K562 (cell line): ENCODE measurements at regions not wholly inside any gene's neighbourhood (a gene's known extent, or its start where the extent isn't known, plus 50 kb on each side); places are given as distances from the start of the nearest gene placed in this dataset.

ENCODE experiments used
- ATF3 ChIP-seq, 2 experiments: fragments of 450-650 bp in 1 of 2; sonication (generic) in 1 of 2; formaldehyde crosslinking in 1 of 2; IDR thresholded peaks in 1 of 2; conservative IDR thresholded peaks in 1 of 2; 2 replicates each; pipeline versions ENCODE4 v1.6.1 to v1.8.1; 2016 to 2023; ENCODE audit warnings: mild to moderate bottlenecking in 2 of 2, moderate library complexity in 2 of 2, inconsistent platforms in 1 of 2, missing genetic modification reagents in 1 of 2
- C11orf30 ChIP-seq: fragments of 450-650 bp; IDR thresholded peaks from 2 replicates; pipeline ENCODE4 v1.6.1; 2016; ENCODE audit warnings: low read depth, mild to moderate bottlenecking
- CBFA2T2 ChIP-seq: fragments of 450-650 bp; conservative IDR thresholded peaks from 2 replicates; pipeline ENCODE4 v1.6.1; 2017; ENCODE audit warnings: mild to moderate bottlenecking
- CXXC5 ChIP-seq: fragments of 250-450 bp; sonication (Bioruptor Pico); IDR thresholded peaks from 2 replicates; pipeline ENCODE4 v1.8.0; 2022; ENCODE audit warnings: inconsistent platforms, mild to moderate bottlenecking, moderate library complexity
- DPF2 ChIP-seq: fragments of 450-650 bp; IDR thresholded peaks from 2 replicates; pipeline ENCODE4 v1.6.1; 2016
- EP300 ChIP-seq: IDR thresholded peaks from 2 replicates; pipeline ENCODE4 v1.6.1; 2012; ENCODE audit warnings: low read length, improper control_type of control experiment
- ETV1 ChIP-seq: fragments of 450-650 bp; conservative IDR thresholded peaks from 2 replicates; pipeline ENCODE4 v1.6.1; 2016; ENCODE audit warnings: missing genetic modification characterization, control low read depth, low read depth, missing compliant biosample characterization
- FOXJ2 ChIP-seq: fragments of 200-800 bp; sonication (Bioruptor generic); IDR thresholded peaks from 2 replicates; pipeline ENCODE4 v1.6.1; 2016; ENCODE audit warnings: missing genetic modification characterization, missing compliant biosample characterization
- FOXM1 ChIP-seq, 2 experiments: fragments of 450-650 bp in 1 of 2; sonication (generic) in 1 of 2; formaldehyde crosslinking in 1 of 2; IDR thresholded peaks; 2 replicates each; pipeline versions ENCODE4 v1.6.1 to v1.9.0; 2017 to 2022; ENCODE audit warnings: low read depth in 2 of 2, mild to moderate bottlenecking in 2 of 2, missing genetic modification reagents in 1 of 2, moderate library complexity in 1 of 2
- GATAD2A ChIP-seq: fragments of 450-650 bp; IDR thresholded peaks from 2 replicates; pipeline ENCODE4 v1.6.1; 2017
- JUND ChIP-seq, 2 experiments: IDR thresholded peaks; 2 replicates in 1 of 2; 3 replicates in 1 of 2; pipeline ENCODE4 v1.6.1; 2011; ENCODE audit warnings: borderline replicate concordance in 2 of 2, low read depth in 2 of 2, low read length in 2 of 2, improper control_type of control experiment in 1 of 2, missing biosample characterization in 1 of 2, missing genetic modification characterization in 1 of 2, missing genetic modification reagents in 1 of 2
- MTA3 ChIP-seq: fragments of 450-650 bp; formaldehyde crosslinking; IDR thresholded peaks from 2 replicates; pipeline ENCODE4 v1.6.1; 2017; ENCODE audit warnings: mild to moderate bottlenecking, borderline replicate concordance
- NFE2 ChIP-seq: IDR thresholded peaks from 2 replicates; pipeline ENCODE4 v1.6.1; 2014; ENCODE audit warnings: antibody characterized with exemption, low read depth
- NR2C1 ChIP-seq, 2 experiments: fragments of 450-650 bp; IDR thresholded peaks; 2 replicates each; pipeline ENCODE4 v1.6.1; 2017; ENCODE audit warnings: mild to moderate bottlenecking in 2 of 2, antibody characterized with exemption in 1 of 2, inconsistent platforms in 1 of 2, missing compliant biosample characterization in 1 of 2, missing genetic modification characterization in 1 of 2
- SMARCA4 ChIP-seq: fragments of 450-650 bp; IDR thresholded peaks from 2 replicates; pipeline ENCODE4 v1.6.1; 2016
- SMARCC2 ChIP-seq: fragments of 450-650 bp; IDR thresholded peaks from 2 replicates; pipeline ENCODE4 v1.6.1; 2017; ENCODE audit warnings: antibody characterized with exemption, moderate library complexity, mild to moderate bottlenecking, low read depth
- SREBF1 ChIP-seq: fragments of 150-350 bp; IDR thresholded peaks from 2 replicates; pipeline ENCODE4 v1.6.1; 2014; ENCODE audit warnings: antibody characterized with exemption, low read depth, low read length, borderline replicate concordance
- ZNF316 ChIP-seq: fragments of 450-650 bp; IDR thresholded peaks from 2 replicates; pipeline ENCODE4 v1.6.1; 2016
- ZNF592 ChIP-seq: fragments of 450-650 bp; IDR thresholded peaks from 2 replicates; pipeline ENCODE4 v1.6.1; 2017; ENCODE audit warnings: antibody characterized with exemption, mild to moderate bottlenecking
- ZNF644 ChIP-seq: fragments of 200-800 bp; sonication (Bioruptor generic); IDR thresholded peaks from 2 replicates; pipeline ENCODE4 v1.6.1; 2016; ENCODE audit warnings: low read depth, missing genetic modification characterization, missing compliant biosample characterization
- TF ChIP-seq, protein P1 (sequence below): fragments of 450-650 bp; IDR thresholded peaks from 2 replicates; pipeline ENCODE4 v1.6.1; 2016

GRCh38 chr3:72018343-72018984 lies 233.5 kb upstream of the PROK2 start (continued):
- TF ChIP-seq FOXM1 (IDR thresholded peaks at IDR 0.05; ENCODE audit: low read depth) = 0 out of 2 replicates have a peak, but pooled peaks have one; percentile 34
- TF ChIP-seq FOXM1 (CRISPR knock-in tag; IDR thresholded peaks at IDR 0.05; ENCODE audit: low read depth) = no peak
- TF ChIP-seq MTA3 = 0 out of 2 replicates have a peak, but pooled peaks have one; percentile 14
- TF ChIP-seq CBFA2T2 = 0 out of 2 replicates have a peak, but pooled peaks have one; percentile 11
- TF ChIP-seq CXXC5 (CRISPR knock-in tag) = peak; percentile 27; the same call in 1 of the 2 replicates
- peak; percentile 26; the same call in 1 of the 2 replicates for TF ChIP-seq SMARCC2
- peak; percentile 97 for TF ChIP-seq NFE2
- TF ChIP-seq GATAD2A = 0 out of 2 replicates have a peak, but pooled peaks have one; percentile 31
- TF ChIP-seq ATF3 (IDR thresholded peaks at IDR 0.05) = peak; percentile 74
- TF ChIP-seq ATF3 (CRISPR knock-in tag; conservative IDR thresholded peaks at IDR 0.05) = no peak
- TF ChIP-seq ZNF316 = peak; percentile 99
- peak; percentile 75 for TF ChIP-seq JUND (IDR thresholded peaks at IDR 0.05; ENCODE audit: borderline replicate concordance, low read depth, low read length)
- TF ChIP-seq JUND (tag; IDR thresholded peaks at IDR 0.05; ENCODE audit: borderline replicate concordance, low read depth, low read length) = peak; percentile 39; the same call in 2 of the 3 replicates
- 0 out of 2 replicates have a peak, but pooled peaks have one; percentile 31 for TF ChIP-seq FOXJ2
- TF ChIP-seq, protein P1, sequence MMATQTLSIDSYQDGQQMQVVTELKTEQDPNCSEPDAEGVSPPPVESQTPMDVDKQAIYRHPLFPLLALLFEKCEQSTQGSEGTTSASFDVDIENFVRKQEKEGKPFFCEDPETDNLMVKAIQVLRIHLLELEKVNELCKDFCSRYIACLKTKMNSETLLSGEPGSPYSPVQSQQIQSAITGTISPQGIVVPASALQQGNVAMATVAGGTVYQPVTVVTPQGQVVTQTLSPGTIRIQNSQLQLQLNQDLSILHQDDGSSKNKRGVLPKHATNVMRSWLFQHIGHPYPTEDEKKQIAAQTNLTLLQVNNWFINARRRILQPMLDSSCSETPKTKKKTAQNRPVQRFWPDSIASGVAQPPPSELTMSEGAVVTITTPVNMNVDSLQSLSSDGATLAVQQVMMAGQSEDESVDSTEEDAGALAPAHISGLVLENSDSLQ = peak; percentile 77
- peak; percentile 75 for TF ChIP-seq DPF2
- peak; percentile 51; the same call in 1 of the 2 replicates for TF ChIP-seq EP300
- peak; percentile 98 for TF ChIP-seq C11orf30
- peak; percentile 73 for TF ChIP-seq SMARCA4
- no peak for TF ChIP-seq NR2C1 (IDR thresholded peaks at IDR 0.05)
- peak; percentile 5; the same call in 1 of the 2 replicates for TF ChIP-seq NR2C1 (tag; IDR thresholded peaks at IDR 0.05)
- TF ChIP-seq ETV1 (tag) = 0 out of 2 replicates have a peak, but pooled peaks have one; percentile 29
- 0 out of 2 replicates have a peak, but pooled peaks have one; percentile 28 for TF ChIP-seq ZNF644 (tag)
- TF ChIP-seq ZNF592 = peak; percentile 74; the same call in 1 of the 2 replicates
- TF ChIP-seq SREBF1 = no peak
